GM19395 (cell line): ENCODE measurements at regions not wholly inside any gene's neighbourhood (a gene's known extent, or its start where the extent isn't known, plus 50 kb on each side); places are given as distances from the start of the nearest gene placed in this dataset.
A peak's percentile ranks its signal among the peaks of the same experiment; 100 is the strongest.

ENCODE experiments used
- ATAC-seq: cut with Tn5 transposase; IDR thresholded peaks from one replicate; pipeline ENCODE4 v1.9.1; 2021; ENCODE audit warnings: mild to moderate bottlenecking, moderate library complexity; ENCODE audit not compliant: unreplicated experiment

- no peak for ATAC-seq
Observed at GRCh38 chr2:149733936-149734685, 146.5 kb upstream of the MMADHC start.

- no peak for ATAC-seq
Observed at GRCh38 chr2:149732730-149733290, 145.2 kb upstream of the MMADHC start.

GRCh38 chr2:149732001-149732685 is 144.6 kb upstream of the MMADHC start:
- no peak for ATAC-seq

- ATAC-seq = no peak
Observed at GRCh38 chr2:149731079-149731478, 143.5 kb upstream of the MMADHC start.

- no peak for ATAC-seq
Observed at GRCh38 chr2:149729586-149729985, 142.0 kb upstream of the MMADHC start.

GRCh38 chr2:149727927-149728326 is 140.4 kb upstream of the MMADHC start:
- no peak for ATAC-seq

- no peak for ATAC-seq
Observed at GRCh38 chr2:149725234-149725633, 137.7 kb upstream of the MMADHC start.

- ATAC-seq = no peak
Observed at GRCh38 chr2:149724091-149724490, 136.5 kb upstream of the MMADHC start.

- no peak for ATAC-seq
Observed at GRCh38 chr2:149720615-149721014, 133.0 kb upstream of the MMADHC start.

GRCh38 chr2:149719695-149720094 is 132.1 kb upstream of the MMADHC start:
- no peak for ATAC-seq

GRCh38 chr2:149716687-149717086 is 129.1 kb upstream of the MMADHC start:
- no peak for ATAC-seq

GRCh38 chr2:149715894-149716293 is 128.3 kb upstream of the MMADHC start:
- ATAC-seq = no peak

- ATAC-seq = peak; percentile 75
Observed at GRCh38 chr2:149715005-149715592, 127.5 kb upstream of the MMADHC start.

GRCh38 chr2:149709496-149710263 is 122.1 kb upstream of the MMADHC start:
- no peak for ATAC-seq

GRCh38 chr2:149703281-149703680 is 115.7 kb upstream of the MMADHC start:
- no peak for ATAC-seq

GRCh38 chr2:149702571-149702970 is 115.0 kb upstream of the MMADHC start:
- ATAC-seq = no peak

GRCh38 chr2:149701241-149701640 is 113.7 kb upstream of the MMADHC start:
- ATAC-seq = no peak

- no peak for ATAC-seq
Observed at GRCh38 chr2:149692961-149693396, 105.4 kb upstream of the MMADHC start.

GRCh38 chr2:149690825-149691224 is 103.2 kb upstream of the MMADHC start:
- no peak for ATAC-seq

- ATAC-seq = no peak
Observed at GRCh38 chr2:149687052-149687427, 99.5 kb upstream of the MMADHC start.
